ENCODE measurements at regions not wholly inside any gene's neighbourhood (a gene's known extent, or its start where the extent isn't known, plus 50 kb on each side); places are given as distances from the start of the nearest gene placed in this dataset.

DNA sequence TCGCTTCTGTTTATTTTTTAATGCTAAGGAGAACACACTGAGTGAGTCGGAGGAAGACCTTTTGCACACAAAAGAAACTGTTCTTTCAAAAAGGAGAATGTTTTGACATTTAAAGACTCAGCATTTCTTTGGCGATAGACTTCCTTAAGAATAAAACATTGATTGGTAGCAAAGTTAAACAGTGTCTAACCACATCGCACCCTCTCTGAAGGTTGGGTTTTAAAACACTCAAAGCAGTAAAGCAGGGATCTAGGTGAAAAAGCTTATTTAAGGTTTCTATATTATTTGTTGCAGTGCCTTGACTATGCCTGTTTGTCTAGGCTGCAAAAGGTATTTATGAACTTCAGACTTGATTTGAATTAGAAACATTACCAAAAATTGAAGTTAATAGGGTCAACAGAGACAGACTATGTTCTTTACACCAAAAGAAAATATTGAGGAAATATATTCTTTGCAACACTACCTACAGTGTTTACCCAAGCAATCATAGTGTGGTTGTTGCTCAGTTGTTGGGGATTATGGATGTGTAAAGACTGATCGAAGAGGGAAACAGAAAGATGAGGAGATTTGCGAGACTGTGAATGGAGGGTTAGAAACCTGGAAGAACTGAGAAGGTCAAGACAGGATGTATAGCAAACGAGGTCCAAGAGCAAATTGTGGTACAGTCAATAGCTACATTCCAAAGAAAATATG, 297.8 kb upstream of the SLC39A10 start:
- TF ChIP-seq, protein P1, sequence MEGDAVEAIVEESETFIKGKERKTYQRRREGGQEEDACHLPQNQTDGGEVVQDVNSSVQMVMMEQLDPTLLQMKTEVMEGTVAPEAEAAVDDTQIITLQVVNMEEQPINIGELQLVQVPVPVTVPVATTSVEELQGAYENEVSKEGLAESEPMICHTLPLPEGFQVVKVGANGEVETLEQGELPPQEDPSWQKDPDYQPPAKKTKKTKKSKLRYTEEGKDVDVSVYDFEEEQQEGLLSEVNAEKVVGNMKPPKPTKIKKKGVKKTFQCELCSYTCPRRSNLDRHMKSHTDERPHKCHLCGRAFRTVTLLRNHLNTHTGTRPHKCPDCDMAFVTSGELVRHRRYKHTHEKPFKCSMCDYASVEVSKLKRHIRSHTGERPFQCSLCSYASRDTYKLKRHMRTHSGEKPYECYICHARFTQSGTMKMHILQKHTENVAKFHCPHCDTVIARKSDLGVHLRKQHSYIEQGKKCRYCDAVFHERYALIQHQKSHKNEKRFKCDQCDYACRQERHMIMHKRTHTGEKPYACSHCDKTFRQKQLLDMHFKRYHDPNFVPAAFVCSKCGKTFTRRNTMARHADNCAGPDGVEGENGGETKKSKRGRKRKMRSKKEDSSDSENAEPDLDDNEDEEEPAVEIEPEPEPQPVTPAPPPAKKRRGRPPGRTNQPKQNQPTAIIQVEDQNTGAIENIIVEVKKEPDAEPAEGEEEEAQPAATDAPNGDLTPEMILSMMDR (conservative IDR thresholded peaks at IDR 0.05; ENCODE audit: low read depth, low read length) = no peak
- no peak for TF ChIP-seq EZH2 (IDR thresholded peaks at IDR 0.05; ENCODE audit: borderline replicate concordance, low read depth, low read length, poor library complexity, severe bottlenecking)
